ENCODE measurements at regions not wholly inside any gene's neighbourhood (a gene's known extent, or its start where the extent isn't known, plus 50 kb on each side); places are given as distances from the start of the nearest gene placed in this dataset.

- H3K9me3 Mint-ChIP-seq: peaks cover 0 to 5% (median 0%) of the 10 kb centered on the region in 9 donors
- DNase-seq: no peak
- no peaks in the 10 kb centered on the region for H3K36me3 Mint-ChIP-seq
- H3K4me3 Mint-ChIP-seq: no peak overlapping the region
- H3K4me1 Mint-ChIP-seq: no peaks in the 10 kb centered on the region
- peaks cover 5 to 41% (median 15%) of the 10 kb centered on the region in 5 donors for H3K27me3 Mint-ChIP-seq
- POLR2A ChIA-PET: no interaction called here
- H3K27ac Mint-ChIP-seq: no peak overlapping the region
- ATAC-seq: no peak
These were observed 414.8 kb upstream of the CDH4 start for GRCh38 chr20:60837173-60837770.

GRCh38 chr20:60838297-60838696 lies 413.8 kb upstream of the CDH4 start:
- no peak overlapping the region for H3K27ac Mint-ChIP-seq
- POLR2A ChIA-PET: no interaction called here
- ATAC-seq (no peak), DNase-seq (no peak)
- no peak overlapping the region for H3K4me3 Mint-ChIP-seq
- H3K27me3 Mint-ChIP-seq: peaks cover 6 to 50% (median 15%) of the 10 kb centered on the region in 5 donors
- H3K36me3 Mint-ChIP-seq: no peaks in the 10 kb centered on the region
- peaks cover 0 to 8% (median 0%) of the 10 kb centered on the region in 9 donors for H3K9me3 Mint-ChIP-seq
- no peaks in the 10 kb centered on the region for H3K4me1 Mint-ChIP-seq

GRCh38 chr20:60840971-60841370 lies 411.1 kb upstream of the CDH4 start:
- H3K36me3 Mint-ChIP-seq: no peaks in the 10 kb centered on the region
- POLR2A ChIA-PET: no interaction called here
- H3K4me1 Mint-ChIP-seq: no peaks in the 10 kb centered on the region
- H3K27me3 Mint-ChIP-seq: peaks cover 4 to 32% (median 12%) of the 10 kb centered on the region in 5 donors
- peaks cover 0 to 6% (median 0%) of the 10 kb centered on the region in 9 donors for H3K9me3 Mint-ChIP-seq
- ATAC-seq (no peak), DNase-seq (no peak)
- no peak overlapping the region for H3K27ac Mint-ChIP-seq
- H3K4me3 Mint-ChIP-seq: no peak overlapping the region

DNA sequence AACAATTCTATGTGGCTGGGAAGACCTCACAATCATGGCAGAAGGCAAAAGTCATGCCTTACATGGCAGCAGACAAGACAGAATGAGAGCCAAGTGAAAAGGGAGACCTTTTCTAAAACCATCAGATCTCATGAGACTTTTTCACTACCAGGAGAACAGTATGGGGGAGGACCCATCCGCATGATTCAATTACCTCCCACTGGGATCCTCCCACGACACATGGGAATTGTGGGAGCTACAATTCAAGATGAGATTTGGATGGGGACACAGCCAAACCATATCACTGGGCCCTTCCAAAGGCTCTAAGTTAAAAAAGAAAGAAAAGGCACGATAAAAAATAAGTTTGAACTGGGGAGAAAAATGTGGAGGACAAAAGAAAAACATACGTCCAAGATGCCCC lies 406.9 kb upstream of the CDH4 start:
- no peaks in the 10 kb centered on the region for H3K36me3 Mint-ChIP-seq
- peaks cover 2 to 40% (median 10%) of the 10 kb centered on the region in 5 donors for H3K27me3 Mint-ChIP-seq
- ATAC-seq (no peak), DNase-seq (no peak)
- POLR2A ChIA-PET: no interaction called here
- H3K9me3 Mint-ChIP-seq: peaks cover 0 to 3% (median 0%) of the 10 kb centered on the region in 9 donors
- no peak overlapping the region for H3K27ac Mint-ChIP-seq
- H3K4me1 Mint-ChIP-seq: no peaks in the 10 kb centered on the region
- no peak overlapping the region for H3K4me3 Mint-ChIP-seq

DNA sequence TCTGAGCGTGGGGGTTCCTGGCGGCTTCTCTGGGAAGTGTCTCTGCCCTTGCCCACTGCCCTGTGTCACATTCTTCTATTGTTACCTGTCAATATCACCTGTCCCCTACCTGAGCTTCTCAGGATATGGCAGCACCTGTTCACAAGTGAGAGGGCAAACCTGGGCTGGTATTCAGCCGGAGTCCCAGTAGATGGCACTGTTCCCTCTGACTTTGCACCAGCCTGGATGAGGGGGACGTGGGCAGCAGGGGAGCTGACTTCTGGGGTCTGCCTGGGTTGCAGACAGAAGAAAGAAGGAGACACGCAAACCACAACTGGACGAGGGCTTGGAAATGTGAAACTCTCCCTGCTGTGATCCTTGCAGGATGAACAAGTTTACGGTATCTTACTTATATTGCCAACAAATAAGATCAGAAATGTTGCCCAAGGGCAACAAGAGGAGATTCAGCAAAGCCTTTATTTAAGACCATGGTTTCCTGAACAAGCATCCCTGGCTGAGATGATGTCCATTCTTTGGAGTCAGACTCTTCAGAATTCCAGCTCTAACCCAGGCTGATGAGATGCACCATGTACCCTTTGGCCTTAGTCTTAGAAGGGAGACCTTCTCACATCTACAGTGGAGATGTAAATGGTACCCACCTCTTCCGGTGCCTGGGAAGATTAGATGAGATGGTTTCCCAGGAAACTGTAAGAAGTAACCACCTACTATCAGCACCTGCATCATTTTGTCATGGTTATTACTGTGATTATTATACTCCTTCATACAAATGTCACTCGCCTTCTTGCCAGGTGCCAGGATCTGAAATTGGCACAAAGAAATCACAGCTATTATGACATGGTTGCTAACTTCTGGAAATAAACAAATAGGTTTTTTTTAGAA lies 400.0 kb upstream of the CDH4 start:
- POLR2A ChIA-PET: no interaction called here

DNA sequence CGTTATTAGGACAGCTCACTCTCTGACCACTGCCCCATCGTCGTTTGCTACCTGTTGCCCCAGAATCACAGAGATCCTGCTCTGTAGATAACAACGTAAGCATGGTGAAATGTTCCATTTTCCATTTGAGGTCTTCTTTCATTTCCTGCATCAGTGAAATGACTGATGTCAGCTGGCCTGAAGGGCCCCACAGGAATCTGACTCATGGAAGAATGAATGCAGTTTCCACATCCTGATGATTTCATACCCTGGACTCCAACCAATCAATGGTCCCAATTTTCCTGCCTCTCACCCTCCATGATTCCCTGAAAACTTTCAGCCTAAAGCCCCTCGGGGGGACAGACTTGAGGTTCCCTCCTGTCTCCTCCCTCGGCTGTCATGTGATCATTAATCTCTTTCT lies 394.4 kb upstream of the CDH4 start:
- Mint-ChIP-seq H3K9me3 (peaks cover 0 to 14% (median 6%) of the 10 kb centered on the region in 9 donors), H3K4me1 (no peaks in the 10 kb centered on the region), H3K27ac (no peak overlapping the region), H3K4me3 (no peak overlapping the region), H3K27me3 (peaks cover 0 to 14% (median 2%) of the 10 kb centered on the region in 5 donors), H3K36me3 (peaks cover 0 to 8% (median 0%) of the 10 kb centered on the region in 3 donors)
- ATAC-seq (no peak), DNase-seq (no peak)
- POLR2A ChIA-PET: no interaction called here

More for the DNA sequence above, 400.0 kb upstream of the CDH4 start:
- H3K36me3 Mint-ChIP-seq: peaks cover 0 to 8% (median 0%) of the 10 kb centered on the region in 3 donors
- peaks cover 0 to 24% (median 6%) of the 10 kb centered on the region in 5 donors for H3K27me3 Mint-ChIP-seq
- no peak for ATAC-seq
- DNase-seq: no peak
- H3K4me3 Mint-ChIP-seq: no peak overlapping the region
- H3K4me1 Mint-ChIP-seq: no peaks in the 10 kb centered on the region
- H3K9me3 Mint-ChIP-seq: peaks cover 0 to 15% (median 9%) of the 10 kb centered on the region in 9 donors
- H3K27ac Mint-ChIP-seq: no peak overlapping the region

DNA sequence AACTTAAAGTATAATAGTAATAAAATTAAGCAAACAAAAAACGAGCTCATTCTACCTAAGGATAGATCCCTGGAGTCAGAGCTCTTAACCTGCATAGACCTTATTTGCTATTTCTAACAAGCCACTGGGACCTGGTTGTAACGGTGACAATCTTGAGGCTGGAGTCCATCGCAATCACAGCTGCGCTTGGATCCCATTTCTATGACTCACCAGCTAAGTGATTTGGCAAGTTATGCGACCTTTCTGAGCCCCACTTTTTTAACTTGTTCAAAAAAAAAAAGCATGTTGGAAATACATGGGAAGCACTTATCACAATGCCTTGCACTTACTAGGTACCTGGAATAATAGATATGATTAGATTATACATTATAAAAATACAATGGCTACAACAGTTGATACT lies 389.5 kb upstream of the CDH4 start:
- H3K27ac Mint-ChIP-seq: no peak overlapping the region
- peaks cover 0 to 15% (median 6%) of the 10 kb centered on the region in 5 donors for H3K27me3 Mint-ChIP-seq
- no peak for ATAC-seq
- DNase-seq: no peak
- no peaks in the 10 kb centered on the region for H3K36me3 Mint-ChIP-seq
- H3K9me3 Mint-ChIP-seq: peaks cover 0 to 3% (median 0%) of the 10 kb centered on the region in 9 donors
- POLR2A ChIA-PET: no interaction called here
- H3K4me3 Mint-ChIP-seq: no peak overlapping the region
- no peaks in the 10 kb centered on the region for H3K4me1 Mint-ChIP-seq

DNA sequence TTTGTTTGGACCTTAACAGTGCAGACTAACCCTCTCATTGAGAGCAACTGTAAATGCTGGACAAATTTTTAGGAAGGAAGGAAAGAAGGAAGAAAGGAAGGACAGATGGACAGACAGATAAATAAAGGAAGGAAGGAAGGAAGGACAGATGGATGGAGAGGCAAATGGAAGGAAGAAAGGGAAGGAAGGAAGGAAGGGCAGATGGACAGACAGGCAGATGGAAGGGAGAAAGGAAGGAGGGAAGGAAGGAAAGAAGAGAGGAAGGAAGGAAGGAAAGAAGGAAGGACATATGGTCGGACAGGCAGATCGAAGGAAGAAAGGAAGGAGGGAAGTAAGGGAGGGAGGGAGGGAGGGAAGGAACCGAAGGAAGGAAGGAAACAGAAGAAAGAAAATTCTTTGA lies 388.5 kb upstream of the CDH4 start:
- H3K4me3 Mint-ChIP-seq: no peak overlapping the region
- no peak for DNase-seq
- POLR2A ChIA-PET: no interaction called here
- peaks cover 0 to 15% (median 6%) of the 10 kb centered on the region in 5 donors for H3K27me3 Mint-ChIP-seq
- H3K27ac Mint-ChIP-seq: no peak overlapping the region
- peaks cover 0 to 3% (median 0%) of the 10 kb centered on the region in 9 donors for H3K9me3 Mint-ChIP-seq
- no peak for ATAC-seq
- H3K36me3 Mint-ChIP-seq: no peaks in the 10 kb centered on the region
- H3K4me1 Mint-ChIP-seq: no peaks in the 10 kb centered on the region

DNA sequence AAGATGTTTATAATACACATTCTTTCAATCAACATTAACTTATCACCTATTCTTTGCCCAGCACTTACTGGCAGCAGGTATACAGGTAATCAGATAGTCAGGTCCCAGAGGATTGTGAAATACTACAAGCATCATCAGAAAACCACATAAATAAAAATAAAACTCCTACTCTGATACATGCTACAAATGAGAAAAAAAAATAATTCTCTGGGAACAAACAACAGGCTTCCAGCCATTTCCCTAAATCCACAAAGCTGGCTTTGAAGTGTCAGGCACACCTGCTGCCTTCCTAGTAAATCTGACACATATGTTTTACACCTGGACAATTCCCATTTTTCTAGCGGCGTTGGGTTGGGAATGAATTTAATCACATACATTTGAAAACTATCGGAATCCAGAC lies 384.5 kb upstream of the CDH4 start:
- no peak overlapping the region for H3K4me3 Mint-ChIP-seq
- POLR2A ChIA-PET: no interaction called here

DNA sequence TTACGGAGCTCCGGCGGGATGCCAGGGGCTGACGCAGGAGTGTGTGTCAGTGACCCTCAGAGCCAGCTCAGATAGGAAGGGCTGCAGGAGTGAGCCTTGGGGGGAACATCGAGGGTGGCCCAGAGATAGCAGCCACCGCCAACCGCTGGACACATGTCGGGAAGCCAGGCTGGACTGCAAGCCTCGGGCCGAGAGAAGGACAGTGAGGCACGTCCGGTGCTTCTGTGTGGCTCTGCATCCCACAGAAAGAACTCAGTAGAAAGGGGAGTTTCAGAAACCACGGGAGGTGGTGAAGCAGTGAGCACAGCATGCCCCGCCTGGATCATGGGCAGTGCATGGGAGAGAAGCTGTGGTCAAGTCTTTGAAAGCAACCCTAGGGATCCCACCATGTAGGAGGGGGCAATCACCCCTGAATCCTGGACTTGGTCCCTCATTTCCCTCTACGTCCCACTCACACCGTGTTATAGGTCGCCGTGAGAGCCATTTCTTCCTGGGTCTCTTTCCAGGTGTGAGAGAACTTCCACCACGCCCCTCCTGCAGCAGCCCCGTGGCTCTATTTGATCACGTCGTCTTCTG lies 383.7 kb upstream of the CDH4 start:
- Mint-ChIP-seq H3K4me3 (no peak overlapping the region), H3K27me3 (peaks cover 0 to 8% (median 2%) of the 10 kb centered on the region in 5 donors), H3K4me1 (no peaks in the 10 kb centered on the region), H3K36me3 (no peaks in the 10 kb centered on the region), H3K9me3 (no peaks in the 10 kb centered on the region), H3K27ac (no peak overlapping the region)
- POLR2A ChIA-PET: no interaction called here
- ATAC-seq: no peak
- no peak for DNase-seq

More for the DNA sequence above, 384.5 kb upstream of the CDH4 start:
- Mint-ChIP-seq H3K36me3 (no peaks in the 10 kb centered on the region), H3K27me3 (peaks cover 0 to 11% (median 2%) of the 10 kb centered on the region in 5 donors), H3K9me3 (no peaks in the 10 kb centered on the region), H3K27ac (no peak overlapping the region), H3K4me1 (no peaks in the 10 kb centered on the region)
- DNase-seq (no peak), ATAC-seq (no peak)

DNA sequence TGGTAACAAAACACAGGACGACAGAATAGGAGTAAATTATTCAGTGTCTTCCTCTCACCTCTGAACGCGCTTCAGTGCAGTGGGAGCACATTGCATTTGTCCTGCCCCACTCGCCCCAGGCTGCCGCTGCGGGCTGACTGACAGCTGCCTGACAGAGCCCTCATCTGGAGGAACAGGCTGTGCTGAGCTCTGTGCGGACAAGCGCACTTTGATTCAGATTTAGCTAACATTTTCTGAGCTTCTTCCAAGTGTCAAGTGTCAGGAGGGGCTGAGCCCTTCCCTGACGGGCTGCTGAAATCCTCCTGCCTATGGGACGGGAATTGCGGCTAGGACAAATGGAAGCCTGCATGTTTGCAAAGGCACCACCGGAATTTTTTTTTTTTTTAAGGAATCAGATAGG lies 383.0 kb upstream of the CDH4 start:
- Mint-ChIP-seq H3K27me3 (peaks cover 0 to 2% (median 0%) of the 10 kb centered on the region in 5 donors), H3K27ac (no peak overlapping the region), H3K36me3 (no peaks in the 10 kb centered on the region), H3K4me3 (no peak overlapping the region), H3K9me3 (no peaks in the 10 kb centered on the region), H3K4me1 (no peaks in the 10 kb centered on the region)
- POLR2A ChIA-PET: no interaction called here
- no peak for DNase-seq
- ATAC-seq: no peak

GRCh38 chr20:60869625-60870024 lies 382.4 kb upstream of the CDH4 start:
- no peaks in the 10 kb centered on the region for H3K36me3 Mint-ChIP-seq
- no peak overlapping the region for H3K27ac Mint-ChIP-seq
- no peaks in the 10 kb centered on the region for H3K9me3 Mint-ChIP-seq
- no peaks in the 10 kb centered on the region for H3K4me1 Mint-ChIP-seq
- peaks cover 0 to 2% (median 0%) of the 10 kb centered on the region in 5 donors for H3K27me3 Mint-ChIP-seq
- ATAC-seq (no peak), DNase-seq (no peak)
- POLR2A ChIA-PET: no interaction called here
- H3K4me3 Mint-ChIP-seq: no peak overlapping the region

DNA sequence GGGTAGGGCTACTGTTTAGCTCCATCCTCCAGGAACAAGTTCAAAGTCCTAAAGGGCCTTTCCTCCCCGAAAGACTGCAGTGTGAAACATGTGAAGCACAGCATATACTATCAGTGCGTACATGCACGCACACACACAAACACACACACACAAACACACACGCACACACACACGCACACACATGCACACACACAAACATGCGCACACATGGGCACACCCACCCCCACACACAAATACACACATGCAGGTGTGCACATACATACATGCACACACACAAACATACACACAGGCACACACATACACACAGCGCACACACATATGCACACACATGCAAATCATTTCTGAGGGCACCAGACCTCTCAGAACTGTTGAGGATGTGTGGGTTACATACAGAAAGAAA lies 382.0 kb upstream of the CDH4 start:
- ATAC-seq (no peak), DNase-seq (no peak)
- H3K4me3 Mint-ChIP-seq: no peak overlapping the region
- no peak overlapping the region for H3K27ac Mint-ChIP-seq
- H3K9me3 Mint-ChIP-seq: no peaks in the 10 kb centered on the region
- H3K4me1 Mint-ChIP-seq: no peaks in the 10 kb centered on the region
- POLR2A ChIA-PET: no interaction called here
- peaks cover 0 to 2% (median 0%) of the 10 kb centered on the region in 5 donors for H3K27me3 Mint-ChIP-seq
- no peaks in the 10 kb centered on the region for H3K36me3 Mint-ChIP-seq
